ENCODE measurements at regions not wholly inside any gene's neighbourhood (a gene's known extent, or its start where the extent isn't known, plus 50 kb on each side); places are given as distances from the start of the nearest gene placed in this dataset.
"Not testable (repeated sequence)": the region's sequence is repeated elsewhere in the genome, so short reads cannot be mapped to it uniquely, and the experiment has no call there.

GRCh38 chr21:10402461-10402860 is 118.9 kb upstream of the TPTE start:
- H3K36me3 Mint-ChIP-seq = peaks cover 16% of the 10 kb centered on the region
- not testable (repeated sequence) for DNase-seq (ENCODE audit: low spot score); H3K27ac Mint-ChIP-seq; H3K4me1 Mint-ChIP-seq (ENCODE audit: low read depth in 2 of 2); H3K27me3 Mint-ChIP-seq; H3K4me3 Mint-ChIP-seq
- ATAC-seq = peak; percentile 2 to 15
- H3K9me3 Mint-ChIP-seq = peaks cover 16% of the 10 kb centered on the region

- H3K4me1 Mint-ChIP-seq (ENCODE audit: low read depth in 2 of 2); ATAC-seq: not testable (repeated sequence)
- peaks cover 16% of the 10 kb centered on the region for H3K36me3 Mint-ChIP-seq
These were observed 116.1 kb upstream of the TPTE start for GRCh38 chr21:10405331-10405730.

GRCh38 chr21:10409786-10410185 is 111.6 kb upstream of the TPTE start:
- DNase-seq (ENCODE audit: low spot score); H3K27me3 Mint-ChIP-seq; H3K4me1 Mint-ChIP-seq (ENCODE audit: low read depth in 2 of 2); H3K4me3 Mint-ChIP-seq; H3K27ac Mint-ChIP-seq; H3K9me3 Mint-ChIP-seq; ATAC-seq: not testable (repeated sequence)
- peaks cover 11% of the 10 kb centered on the region for H3K36me3 Mint-ChIP-seq

More at GRCh38 chr21:10405331-10405730, 116.1 kb upstream of the TPTE start:
- H3K27me3 Mint-ChIP-seq; DNase-seq (ENCODE audit: low spot score); H3K4me3 Mint-ChIP-seq; H3K27ac Mint-ChIP-seq: not testable (repeated sequence)
- peaks cover 13% of the 10 kb centered on the region for H3K9me3 Mint-ChIP-seq

- not testable (repeated sequence) for ATAC-seq; H3K4me3 Mint-ChIP-seq; H3K36me3 Mint-ChIP-seq; DNase-seq (ENCODE audit: low spot score); H3K27ac Mint-ChIP-seq; H3K9me3 Mint-ChIP-seq; H3K27me3 Mint-ChIP-seq; H3K4me1 Mint-ChIP-seq (ENCODE audit: low read depth in 2 of 2)
These were observed 110.9 kb upstream of the TPTE start for GRCh38 chr21:10410354-10410929.

GRCh38 chr21:10411776-10412526 is 109.4 kb upstream of the TPTE start:
- not testable (repeated sequence) for H3K4me3 Mint-ChIP-seq; H3K27me3 Mint-ChIP-seq; ATAC-seq; H3K4me1 Mint-ChIP-seq (ENCODE audit: low read depth in 2 of 2); H3K27ac Mint-ChIP-seq; DNase-seq (ENCODE audit: low spot score); H3K9me3 Mint-ChIP-seq; H3K36me3 Mint-ChIP-seq

- ATAC-seq; H3K4me1 Mint-ChIP-seq (ENCODE audit: low read depth in 2 of 2); H3K27me3 Mint-ChIP-seq; DNase-seq (ENCODE audit: low spot score); H3K36me3 Mint-ChIP-seq; H3K27ac Mint-ChIP-seq; H3K9me3 Mint-ChIP-seq; H3K4me3 Mint-ChIP-seq: not testable (repeated sequence)
These were observed 108.5 kb upstream of the TPTE start for GRCh38 chr21:10412928-10413246.

- not testable (repeated sequence) for H3K27me3 Mint-ChIP-seq; H3K4me1 Mint-ChIP-seq (ENCODE audit: low read depth in 2 of 2); H3K36me3 Mint-ChIP-seq; DNase-seq (ENCODE audit: low spot score); ATAC-seq; H3K4me3 Mint-ChIP-seq; H3K9me3 Mint-ChIP-seq; H3K27ac Mint-ChIP-seq
These were observed 107.9 kb upstream of the TPTE start for GRCh38 chr21:10413247-10414120.

GRCh38 chr21:10414121-10414924 is 107.1 kb upstream of the TPTE start:
- H3K27ac Mint-ChIP-seq; DNase-seq (ENCODE audit: low spot score); H3K4me3 Mint-ChIP-seq; H3K36me3 Mint-ChIP-seq; H3K9me3 Mint-ChIP-seq; H3K4me1 Mint-ChIP-seq (ENCODE audit: low read depth in 2 of 2); H3K27me3 Mint-ChIP-seq; ATAC-seq: not testable (repeated sequence)

- not testable (repeated sequence) for H3K36me3 Mint-ChIP-seq; ATAC-seq; H3K27me3 Mint-ChIP-seq; H3K9me3 Mint-ChIP-seq; H3K27ac Mint-ChIP-seq; H3K4me3 Mint-ChIP-seq; H3K4me1 Mint-ChIP-seq (ENCODE audit: low read depth in 2 of 2)
- DNase-seq (ENCODE audit: low spot score) = peak; percentile 28
These were observed 106.5 kb upstream of the TPTE start for GRCh38 chr21:10414925-10415254.

- H3K9me3 Mint-ChIP-seq; H3K27ac Mint-ChIP-seq; H3K36me3 Mint-ChIP-seq; H3K4me1 Mint-ChIP-seq (ENCODE audit: low read depth in 2 of 2); H3K4me3 Mint-ChIP-seq; H3K27me3 Mint-ChIP-seq: not testable (repeated sequence)
- DNase-seq (ENCODE audit: low spot score) (peak; percentile 57), ATAC-seq (peak; percentile 4 to 7)
These were observed 105.9 kb upstream of the TPTE start for GRCh38 chr21:10415456-10415855.

GRCh38 chr21:10415859-10416258 is 105.5 kb upstream of the TPTE start:
- H3K9me3 Mint-ChIP-seq; H3K27me3 Mint-ChIP-seq; H3K4me1 Mint-ChIP-seq (ENCODE audit: low read depth in 2 of 2); H3K27ac Mint-ChIP-seq; H3K36me3 Mint-ChIP-seq; H3K4me3 Mint-ChIP-seq: not testable (repeated sequence)
- ATAC-seq = peak; percentile 13 to 41
- DNase-seq (ENCODE audit: low spot score) = peak; percentile 68

- DNase-seq (ENCODE audit: low spot score) (peak; percentile 60), ATAC-seq (peak; percentile 10 to 29)
- not testable (repeated sequence) for H3K27me3 Mint-ChIP-seq; H3K27ac Mint-ChIP-seq; H3K4me3 Mint-ChIP-seq; H3K4me1 Mint-ChIP-seq (ENCODE audit: low read depth in 2 of 2); H3K36me3 Mint-ChIP-seq; H3K9me3 Mint-ChIP-seq
These were observed 104.5 kb upstream of the TPTE start for GRCh38 chr21:10416691-10417447.

GRCh38 chr21:10417551-10418002 is 103.8 kb upstream of the TPTE start:
- H3K4me1 Mint-ChIP-seq (ENCODE audit: low read depth in 2 of 2); H3K27ac Mint-ChIP-seq; H3K36me3 Mint-ChIP-seq; H3K9me3 Mint-ChIP-seq; H3K27me3 Mint-ChIP-seq; H3K4me3 Mint-ChIP-seq: not testable (repeated sequence)
- peak; percentile 59 for DNase-seq (ENCODE audit: low spot score)
- ATAC-seq = peak in 1 of 2 donors; percentile 38
